Vagina (tissue), 2 donors: ENCODE measurements at regions not wholly inside any gene's neighbourhood (a gene's known extent, or its start where the extent isn't known, plus 50 kb on each side); places are given as distances from the start of the nearest gene placed in this dataset.

Source experiments
- DNase-seq, 2 donors: peaks; one replicate each; pipeline ENCODE4 v3.0.0-alpha.2; 2017; ENCODE audit errors: extremely low spot score in 2 of 2
- H3K27ac ChIP-seq: fragments of 200-600 bp; sonication (generic); one replicate; pipeline ENCODE4 v1.5.1; 2019
- H3K27me3 ChIP-seq: fragments of 200-600 bp; sonication (generic); one replicate; pipeline ENCODE4 v1.5.1; 2019
- H3K36me3 ChIP-seq, 2 donors: fragments of 200-600 bp; sonication (generic); one replicate each; pipeline ENCODE4 v1.5.1; 2017 to 2019
- H3K4me1 ChIP-seq: fragments of 200-600 bp; sonication (generic); one replicate; pipeline ENCODE4 v1.5.1; 2019
- H3K4me3 ChIP-seq, 2 donors: fragments of 200-600 bp; sonication (generic); 1 replicate in 1 of 2; 2 replicates in 1 of 2; pipeline ENCODE4 v1.5.1; 2016 to 2019
- H3K9me3 ChIP-seq: fragments of 200-600 bp; sonication (generic); one replicate; pipeline ENCODE4 v1.5.1; 2019
- POLR2A ChIP-seq, 2 donors: fragments of 450-650 bp; IDR thresholded peaks; one replicate each; pipeline ENCODE4 v1.6.1; 2017; ENCODE audit warnings: antibody characterized with exemption in 2 of 2, mild to moderate bottlenecking in 2 of 2, moderate library complexity in 2 of 2
- POLR2AphosphoS5 ChIP-seq, 2 donors: sonication (generic); formaldehyde crosslinking; IDR thresholded peaks; one replicate each; pipeline ENCODE4 v1.9.0; 2017; ENCODE audit warnings: antibody characterized with exemption in 2 of 2, mild to moderate bottlenecking in 2 of 2, low read depth in 1 of 2; ENCODE audit not compliant: insufficient read depth in 1 of 2
- intact Hi-C: fragments of 100-400 bp; cut with DNase I; formaldehyde crosslinking; loops from one replicate; pipeline ENCODE4 v1.15.1; 2023
- TF ChIP-seq, protein P1 (sequence below), 3 experiments: fragments of 450-650 bp in 2 of 3; fragments of 200-600 bp in 1 of 3; sonication (generic) in 1 of 3; IDR thresholded peaks; one replicate each; pipeline ENCODE4 v1.5.1; 2017 to 2019; ENCODE audit warnings: antibody characterized with exemption in 3 of 3, mild to moderate bottlenecking in 2 of 3, moderate library complexity in 2 of 3

DNA sequence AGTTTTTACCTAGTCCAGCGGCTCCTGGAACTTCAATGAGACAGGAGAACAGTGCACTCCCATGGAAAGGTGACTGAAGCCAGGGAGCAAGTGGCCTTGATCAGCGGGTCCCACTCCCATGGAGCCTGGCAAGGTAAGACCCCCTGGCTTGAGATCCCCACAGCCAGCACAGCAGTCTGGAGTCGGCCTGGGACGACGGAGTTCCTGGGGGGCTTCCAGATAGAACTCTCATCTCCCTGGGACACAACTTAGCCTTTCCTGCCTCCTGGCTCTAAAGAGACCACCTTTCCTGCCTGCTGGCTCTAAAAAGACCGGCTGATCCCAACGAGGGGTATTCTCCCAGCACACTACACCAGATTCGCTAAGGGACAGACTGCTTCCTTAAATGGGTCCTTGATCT is 1279.0 kb upstream of the GOT2 start:
- DNase-seq, result no peak
- no peak overlapping the region for H3K4me3 ChIP-seq
- intact Hi-C loops, result no loop called here

DNA sequence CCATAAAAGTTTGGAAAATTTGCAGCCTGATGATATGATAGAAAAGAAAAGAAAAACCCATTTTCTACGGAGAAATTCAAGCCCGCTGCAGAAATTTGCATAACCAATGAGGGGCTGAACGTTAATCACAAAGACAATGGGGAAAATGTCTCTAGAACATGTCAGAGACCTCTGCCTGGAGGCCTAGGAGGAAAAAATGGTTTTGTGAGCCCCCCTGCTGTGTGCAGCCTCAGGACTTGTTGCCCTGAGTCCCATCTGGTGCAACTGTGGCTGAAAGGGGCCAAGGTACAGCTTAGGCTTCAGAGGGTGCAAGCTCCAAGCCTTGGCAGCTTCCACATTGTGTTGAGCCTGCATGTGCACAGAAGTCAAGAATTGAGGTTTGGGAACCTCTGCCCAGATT is 1267.4 kb upstream of the GOT2 start:
- DNase-seq, result no peak
- Histone ChIP-seq H3K27me3 (no peaks in the 10 kb centered on the region), H3K4me1 (no peaks in the 10 kb centered on the region), H3K36me3 (no peaks in the 10 kb centered on the region), H3K9me3 (no peaks in the 10 kb centered on the region), H3K4me3 (no peak overlapping the region), H3K27ac (no peak overlapping the region)
- TF ChIP-seq POLR2A (IDR thresholded peaks at IDR 0.05) (no peak), POLR2AphosphoS5 (IDR thresholded peaks at IDR 0.05; ENCODE audit: insufficient read depth in 1 of 2, low read depth in 1 of 2) (no peak)
- TF ChIP-seq, protein P1, sequence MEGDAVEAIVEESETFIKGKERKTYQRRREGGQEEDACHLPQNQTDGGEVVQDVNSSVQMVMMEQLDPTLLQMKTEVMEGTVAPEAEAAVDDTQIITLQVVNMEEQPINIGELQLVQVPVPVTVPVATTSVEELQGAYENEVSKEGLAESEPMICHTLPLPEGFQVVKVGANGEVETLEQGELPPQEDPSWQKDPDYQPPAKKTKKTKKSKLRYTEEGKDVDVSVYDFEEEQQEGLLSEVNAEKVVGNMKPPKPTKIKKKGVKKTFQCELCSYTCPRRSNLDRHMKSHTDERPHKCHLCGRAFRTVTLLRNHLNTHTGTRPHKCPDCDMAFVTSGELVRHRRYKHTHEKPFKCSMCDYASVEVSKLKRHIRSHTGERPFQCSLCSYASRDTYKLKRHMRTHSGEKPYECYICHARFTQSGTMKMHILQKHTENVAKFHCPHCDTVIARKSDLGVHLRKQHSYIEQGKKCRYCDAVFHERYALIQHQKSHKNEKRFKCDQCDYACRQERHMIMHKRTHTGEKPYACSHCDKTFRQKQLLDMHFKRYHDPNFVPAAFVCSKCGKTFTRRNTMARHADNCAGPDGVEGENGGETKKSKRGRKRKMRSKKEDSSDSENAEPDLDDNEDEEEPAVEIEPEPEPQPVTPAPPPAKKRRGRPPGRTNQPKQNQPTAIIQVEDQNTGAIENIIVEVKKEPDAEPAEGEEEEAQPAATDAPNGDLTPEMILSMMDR (IDR thresholded peaks at IDR 0.05), result no peak
- intact Hi-C loops, result no loop called here

More for the DNA sequence above, 1279.0 kb upstream of the GOT2 start:
- no peaks in the 10 kb centered on the region for H3K4me1 ChIP-seq
- H3K27me3 ChIP-seq, result no peaks in the 10 kb centered on the region
- TF ChIP-seq POLR2AphosphoS5 (IDR thresholded peaks at IDR 0.05; ENCODE audit: insufficient read depth in 1 of 2, low read depth in 1 of 2), result no peak
- H3K36me3 ChIP-seq, result no peaks in the 10 kb centered on the region
- H3K27ac ChIP-seq, result no peak overlapping the region
- H3K9me3 ChIP-seq, result no peaks in the 10 kb centered on the region

- Histone ChIP-seq H3K27ac (no peak overlapping the region), H3K4me1 (no peaks in the 10 kb centered on the region), H3K9me3 (no peaks in the 10 kb centered on the region), H3K4me3 (no peak overlapping the region), H3K36me3 (no peaks in the 10 kb centered on the region), H3K27me3 (no peaks in the 10 kb centered on the region)
- intact Hi-C loops, result no loop called here
- no peak for TF ChIP-seq POLR2A (IDR thresholded peaks at IDR 0.05)
- TF ChIP-seq POLR2AphosphoS5 (IDR thresholded peaks at IDR 0.05; ENCODE audit: insufficient read depth in 1 of 2, low read depth in 1 of 2), result no peak
- TF ChIP-seq, protein P1 (IDR thresholded peaks at IDR 0.05), result no peak
- no peak for DNase-seq
These were observed 1263.6 kb upstream of the GOT2 start for GRCh38 chr16:59997706-59998105.

DNA sequence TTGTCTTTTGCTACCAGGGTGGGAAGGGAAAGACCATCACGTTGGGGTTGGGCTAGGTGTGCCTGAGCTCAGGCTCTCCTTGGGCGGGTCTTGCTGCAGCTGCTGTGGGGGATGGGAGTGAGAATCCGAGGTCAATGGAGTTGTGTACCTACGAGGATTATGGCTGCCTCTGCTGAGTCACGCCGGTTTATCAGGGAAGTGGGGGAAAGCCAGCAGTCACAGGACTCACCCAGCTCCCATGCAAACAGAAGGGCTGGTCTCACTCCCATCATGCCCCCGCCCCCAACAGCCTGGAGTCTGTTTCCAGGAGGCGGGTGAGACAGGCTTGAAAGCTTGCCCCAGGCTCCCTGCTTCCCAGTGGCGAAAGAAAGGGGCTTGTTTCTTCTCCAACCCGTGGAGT is 1259.0 kb upstream of the GOT2 start:
- no peaks in the 10 kb centered on the region for H3K9me3 ChIP-seq
- no peak for DNase-seq
- TF ChIP-seq, protein P1 (IDR thresholded peaks at IDR 0.05), result no peak
- no peak for TF ChIP-seq POLR2A (IDR thresholded peaks at IDR 0.05)
- TF ChIP-seq POLR2AphosphoS5 (IDR thresholded peaks at IDR 0.05; ENCODE audit: insufficient read depth in 1 of 2, low read depth in 1 of 2), result no peak
- H3K27ac ChIP-seq, result no peak overlapping the region
- no peaks in the 10 kb centered on the region for H3K4me1 ChIP-seq
- intact Hi-C loops, result no loop called here
- H3K27me3 ChIP-seq, result no peaks in the 10 kb centered on the region
- H3K36me3 ChIP-seq, result no peaks in the 10 kb centered on the region
- H3K4me3 ChIP-seq, result no peak overlapping the region

DNA sequence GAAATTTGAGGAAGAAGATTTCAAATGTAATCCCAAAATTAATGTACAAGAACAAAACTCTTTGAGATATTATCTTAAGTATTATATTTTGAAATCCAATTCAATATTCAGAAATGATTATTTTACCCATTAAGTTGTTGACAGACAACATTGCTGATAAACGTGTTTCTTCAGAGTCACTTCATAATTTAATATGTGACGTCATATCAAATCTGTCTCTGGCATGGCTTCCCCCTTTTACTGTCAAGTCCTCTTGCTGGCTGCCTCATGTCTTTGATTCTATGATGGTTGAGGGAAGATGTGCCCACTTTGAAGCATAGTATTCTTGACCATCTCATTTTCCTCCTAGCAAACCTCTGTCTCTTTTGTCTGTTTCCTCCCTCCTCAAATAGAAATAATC is 1257.1 kb upstream of the GOT2 start:
- no peaks in the 10 kb centered on the region for H3K4me1 ChIP-seq
- H3K27me3 ChIP-seq, result no peaks in the 10 kb centered on the region
- no peak overlapping the region for H3K27ac ChIP-seq
- H3K36me3 ChIP-seq, result no peaks in the 10 kb centered on the region
- DNase-seq, result no peak
- no peak overlapping the region for H3K4me3 ChIP-seq
- intact Hi-C loops, result no loop called here
- TF ChIP-seq POLR2A (IDR thresholded peaks at IDR 0.05), result no peak
- TF ChIP-seq, protein P1 (IDR thresholded peaks at IDR 0.05), result no peak
- TF ChIP-seq POLR2AphosphoS5 (IDR thresholded peaks at IDR 0.05; ENCODE audit: insufficient read depth in 1 of 2, low read depth in 1 of 2), result no peak
- no peaks in the 10 kb centered on the region for H3K9me3 ChIP-seq

DNA sequence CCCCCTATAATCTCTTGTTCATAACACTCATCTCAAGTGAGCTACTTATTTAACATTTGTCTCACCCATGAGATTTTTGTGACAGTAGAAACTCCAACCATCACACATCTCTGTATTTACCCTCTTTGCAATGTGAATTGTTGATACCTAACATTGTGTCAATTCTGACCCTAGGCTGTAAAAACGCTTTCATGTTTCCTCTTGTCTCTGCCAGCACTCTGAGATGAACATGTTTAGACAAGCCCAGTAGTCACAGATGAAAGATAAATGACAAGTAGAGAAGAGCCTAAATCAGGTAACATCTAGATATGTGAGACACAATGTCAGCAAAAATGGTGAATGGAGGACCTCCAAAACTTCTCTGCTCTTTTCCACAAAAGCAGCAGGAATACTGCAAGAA is 1254.5 kb upstream of the GOT2 start:
- TF ChIP-seq POLR2A (IDR thresholded peaks at IDR 0.05) (no peak), POLR2AphosphoS5 (IDR thresholded peaks at IDR 0.05; ENCODE audit: insufficient read depth in 1 of 2, low read depth in 1 of 2) (no peak)
- TF ChIP-seq, protein P1 (IDR thresholded peaks at IDR 0.05), result no peak
- Histone ChIP-seq H3K27me3 (no peaks in the 10 kb centered on the region), H3K4me1 (no peaks in the 10 kb centered on the region), H3K4me3 (no peak overlapping the region), H3K36me3 (no peaks in the 10 kb centered on the region), H3K9me3 (no peaks in the 10 kb centered on the region), H3K27ac (no peak overlapping the region)
- intact Hi-C loops, result no loop called here
- DNase-seq, result no peak
